ENCODE measurements at regions not wholly inside any gene's neighbourhood (a gene's known extent, or its start where the extent isn't known, plus 50 kb on each side); places are given as distances from the start of the nearest gene placed in this dataset.

- TF ChIP-seq CTCF (IDR thresholded peaks at IDR 0.05; ENCODE audit: poor library complexity) (no peak), EZH2 (IDR thresholded peaks at IDR 0.05; ENCODE audit: borderline replicate concordance) (no peak)
These were observed 76.9 kb upstream of the NEURL1B start for GRCh38 chr5:172564188-172564587.
